ENCODE measurements at regions not wholly inside any gene's neighbourhood (a gene's known extent, or its start where the extent isn't known, plus 50 kb on each side); places are given as distances from the start of the nearest gene placed in this dataset.

DNA sequence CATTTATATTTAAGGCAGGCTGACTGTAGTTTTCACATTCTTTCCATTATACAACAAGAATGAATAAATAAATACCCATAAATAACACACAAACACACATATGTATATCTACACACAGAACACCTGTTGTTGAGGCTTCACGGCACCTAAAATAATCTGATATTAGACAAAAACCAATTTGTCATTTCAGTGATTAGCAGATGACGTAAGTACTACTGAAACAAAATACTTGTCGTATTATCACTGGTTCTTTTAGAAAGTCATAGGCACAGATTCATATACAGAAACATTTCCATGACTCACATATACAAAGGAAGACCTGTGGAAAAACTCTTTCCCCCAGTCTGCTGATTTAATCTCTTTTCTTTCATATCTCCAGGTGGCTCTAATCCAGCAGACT lies 1113.4 kb upstream of the FANCL start:
- no peak overlapping the region for H3K4me3 Mint-ChIP-seq
- peaks cover 12% of the 10 kb centered on the region for H3K4me1 Mint-ChIP-seq
- TF ChIP-seq, protein P1, sequence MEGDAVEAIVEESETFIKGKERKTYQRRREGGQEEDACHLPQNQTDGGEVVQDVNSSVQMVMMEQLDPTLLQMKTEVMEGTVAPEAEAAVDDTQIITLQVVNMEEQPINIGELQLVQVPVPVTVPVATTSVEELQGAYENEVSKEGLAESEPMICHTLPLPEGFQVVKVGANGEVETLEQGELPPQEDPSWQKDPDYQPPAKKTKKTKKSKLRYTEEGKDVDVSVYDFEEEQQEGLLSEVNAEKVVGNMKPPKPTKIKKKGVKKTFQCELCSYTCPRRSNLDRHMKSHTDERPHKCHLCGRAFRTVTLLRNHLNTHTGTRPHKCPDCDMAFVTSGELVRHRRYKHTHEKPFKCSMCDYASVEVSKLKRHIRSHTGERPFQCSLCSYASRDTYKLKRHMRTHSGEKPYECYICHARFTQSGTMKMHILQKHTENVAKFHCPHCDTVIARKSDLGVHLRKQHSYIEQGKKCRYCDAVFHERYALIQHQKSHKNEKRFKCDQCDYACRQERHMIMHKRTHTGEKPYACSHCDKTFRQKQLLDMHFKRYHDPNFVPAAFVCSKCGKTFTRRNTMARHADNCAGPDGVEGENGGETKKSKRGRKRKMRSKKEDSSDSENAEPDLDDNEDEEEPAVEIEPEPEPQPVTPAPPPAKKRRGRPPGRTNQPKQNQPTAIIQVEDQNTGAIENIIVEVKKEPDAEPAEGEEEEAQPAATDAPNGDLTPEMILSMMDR (IDR thresholded peaks at IDR 0.05; ENCODE audit: unreplicated experiment): no peak
- peaks cover 9% of the 10 kb centered on the region for H3K36me3 Mint-ChIP-seq
- DNase-seq (ENCODE audit: low spot score in 2 of 2, unreplicated experiment in 2 of 2): no peak
- H3K9me3 Mint-ChIP-seq: peaks cover 13% of the 10 kb centered on the region
- H3K27ac Mint-ChIP-seq: no peak overlapping the region
- H3K27me3 Mint-ChIP-seq (ENCODE audit: low read depth): no peaks in the 10 kb centered on the region

DNA sequence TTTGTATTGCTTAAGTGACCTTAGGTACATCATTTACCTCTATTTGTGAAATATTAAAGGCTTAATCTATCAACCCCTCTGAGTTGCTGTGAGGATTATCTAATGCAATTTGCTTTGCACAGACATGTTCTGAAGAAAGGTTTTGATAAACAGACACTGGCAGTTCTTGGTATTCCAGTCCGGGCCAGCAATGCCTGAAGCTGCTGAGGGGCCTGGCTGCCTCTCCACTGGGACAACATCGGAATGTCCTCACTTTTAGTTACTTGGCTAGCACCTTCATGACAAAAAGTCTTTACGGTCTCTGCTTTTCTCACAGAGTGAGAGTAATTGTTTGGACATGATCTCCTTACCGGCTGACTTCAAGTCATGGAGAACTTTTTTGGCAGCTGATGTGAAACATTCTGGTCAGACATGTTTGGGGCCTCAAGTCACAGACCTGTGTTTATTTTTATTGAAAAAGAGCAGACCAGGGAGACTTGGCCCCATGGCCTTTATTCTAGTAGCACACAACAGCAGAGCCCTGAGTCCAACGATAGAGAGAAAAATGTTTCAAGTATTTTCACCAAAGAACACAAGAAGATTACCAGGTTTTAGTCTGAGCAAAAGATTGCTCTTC lies 1112.3 kb upstream of the FANCL start:
- Mint-ChIP-seq H3K36me3 (peaks cover 9% of the 10 kb centered on the region), H3K27ac (peak overlapping the region; percentile 78), H3K4me3 (no peak overlapping the region), H3K4me1 (peaks cover 12% of the 10 kb centered on the region), H3K9me3 (peaks cover 13% of the 10 kb centered on the region), H3K27me3 (ENCODE audit: low read depth) (no peaks in the 10 kb centered on the region)
- DNase-seq (ENCODE audit: low spot score in 2 of 2, unreplicated experiment in 2 of 2): no peak
- TF ChIP-seq, protein P1 (IDR thresholded peaks at IDR 0.05; ENCODE audit: unreplicated experiment): no peak

DNA sequence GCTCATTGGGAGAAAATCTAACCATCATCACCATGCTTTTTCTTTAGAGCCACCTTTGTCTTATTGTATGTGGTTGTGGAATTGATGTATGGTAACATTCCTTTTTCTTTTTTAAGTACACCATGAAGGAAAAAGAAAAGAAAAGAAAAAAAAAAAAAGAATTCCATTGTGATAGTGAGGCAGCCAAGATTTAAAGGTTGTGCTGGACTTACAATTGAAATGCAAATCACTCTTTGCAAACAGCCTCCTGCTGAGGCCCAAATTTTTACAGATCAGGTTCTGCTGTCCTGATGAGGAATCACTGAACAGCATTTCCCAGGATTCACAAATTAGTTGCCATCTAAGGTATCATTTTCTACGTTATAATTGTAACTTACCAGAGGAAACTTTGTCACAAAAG lies 1101.0 kb upstream of the FANCL start:
- TF ChIP-seq, protein P1 (IDR thresholded peaks at IDR 0.05; ENCODE audit: unreplicated experiment): no peak
- DNase-seq (ENCODE audit: low spot score in 2 of 2, unreplicated experiment in 2 of 2): no peak
- Mint-ChIP-seq H3K9me3 (no peaks in the 10 kb centered on the region), H3K27ac (no peak overlapping the region), H3K36me3 (no peaks in the 10 kb centered on the region), H3K4me3 (no peak overlapping the region), H3K27me3 (ENCODE audit: low read depth) (no peaks in the 10 kb centered on the region), H3K4me1 (peaks cover 10% of the 10 kb centered on the region)

DNA sequence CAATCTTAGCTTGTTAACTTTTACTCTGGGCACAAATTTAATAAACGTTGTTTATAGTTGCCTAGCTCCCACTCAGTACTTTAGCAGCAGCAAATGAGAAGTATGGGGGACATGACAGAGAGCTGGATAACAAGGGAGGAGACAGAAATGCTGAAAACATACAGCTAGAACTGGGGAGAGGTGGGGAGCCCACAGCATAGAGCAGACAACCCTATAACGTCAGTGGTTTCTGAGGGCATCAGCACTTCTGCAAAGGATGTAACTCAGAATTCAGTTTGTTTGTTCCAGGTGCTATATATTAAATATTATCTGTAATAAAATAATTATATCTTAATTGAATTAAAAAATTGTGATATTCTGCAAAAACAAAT lies 1098.7 kb upstream of the FANCL start:
- H3K36me3 Mint-ChIP-seq: no peaks in the 10 kb centered on the region
- TF ChIP-seq, protein P1 (IDR thresholded peaks at IDR 0.05; ENCODE audit: unreplicated experiment): no peak
- no peaks in the 10 kb centered on the region for H3K27me3 Mint-ChIP-seq (ENCODE audit: low read depth)

DNA sequence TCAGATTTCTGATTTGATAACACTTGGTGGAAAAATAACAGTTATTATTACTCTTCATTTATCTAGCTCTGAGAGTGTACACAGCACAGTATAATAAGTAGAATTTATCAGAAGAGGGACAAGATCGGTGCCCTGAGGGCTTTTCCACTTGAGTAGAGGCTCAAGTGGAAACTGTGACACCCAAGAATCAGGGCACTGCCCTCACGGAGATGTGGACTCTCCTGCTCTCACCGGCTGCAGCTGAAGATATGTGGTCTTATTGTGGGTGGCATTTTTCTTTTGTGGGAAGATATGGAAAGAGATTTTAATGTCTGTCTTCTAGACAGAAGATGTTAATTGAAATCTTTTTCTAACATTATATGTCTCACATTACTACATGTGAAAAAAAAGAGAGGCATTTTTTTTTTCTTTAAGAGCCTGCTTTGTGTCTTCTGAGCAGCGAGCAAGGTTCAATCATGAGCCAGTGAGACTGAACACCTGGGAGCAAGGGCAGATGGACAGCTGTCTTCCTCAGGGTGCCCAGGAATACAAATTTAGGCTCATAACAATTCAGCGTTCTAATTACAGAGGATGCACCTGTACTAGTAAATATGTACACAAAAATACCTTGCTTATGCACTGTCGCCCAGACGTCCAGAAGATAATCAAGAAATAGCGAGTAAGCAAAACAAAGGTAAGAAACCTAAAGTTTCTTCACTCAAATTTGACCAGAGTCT lies 1098.2 kb upstream of the FANCL start:
- Mint-ChIP-seq H3K4me1 (peaks cover 10% of the 10 kb centered on the region), H3K9me3 (no peaks in the 10 kb centered on the region), H3K4me3 (no peak overlapping the region), H3K27ac (no peak overlapping the region), H3K27me3 (ENCODE audit: low read depth) (no peaks in the 10 kb centered on the region), H3K36me3 (no peaks in the 10 kb centered on the region)
- no peak for DNase-seq (ENCODE audit: low spot score in 2 of 2, unreplicated experiment in 2 of 2)
- TF ChIP-seq, protein P1 (IDR thresholded peaks at IDR 0.05; ENCODE audit: unreplicated experiment): no peak

More for the DNA sequence above, 1098.7 kb upstream of the FANCL start:
- Mint-ChIP-seq H3K9me3 (no peaks in the 10 kb centered on the region), H3K4me1 (peaks cover 10% of the 10 kb centered on the region), H3K27ac (no peak overlapping the region), H3K4me3 (no peak overlapping the region)
- no peak for DNase-seq (ENCODE audit: low spot score in 2 of 2, unreplicated experiment in 2 of 2)

Measured in mesothelial cell of epicardium (in vitro differentiated cells).